ENCODE measurements at regions not wholly inside any gene's neighbourhood (a gene's known extent, or its start where the extent isn't known, plus 50 kb on each side); places are given as distances from the start of the nearest gene placed in this dataset.
A peak's percentile ranks its signal among the peaks of the same experiment; 100 is the strongest.

DNA sequence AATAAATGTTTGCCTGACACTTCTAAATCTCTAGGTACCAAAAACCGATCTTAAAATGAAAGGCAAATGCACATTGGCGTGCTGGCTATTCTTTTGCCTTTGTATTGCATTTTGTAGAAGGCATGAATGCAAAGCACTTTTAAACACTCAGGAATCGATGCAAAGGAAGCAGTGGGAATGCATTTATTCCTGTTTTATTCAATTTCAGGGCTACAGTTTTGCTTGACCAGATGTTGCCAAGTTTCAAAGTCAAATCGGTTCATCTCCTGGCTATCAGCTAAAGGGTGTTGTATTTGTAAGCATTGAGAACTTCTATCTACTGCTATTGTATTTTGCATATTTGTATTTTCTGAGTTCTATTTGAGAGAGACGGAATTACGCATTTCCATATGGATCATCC is 659.8 kb upstream of the SLC35B3 start:
- CTCF ChIA-PET = interaction anchor here (0.6 kb wide), 1 partner anchor 37 kb away, joined by 3 read pairs; no protein-coding TSS in a partner anchor
- intact Hi-C loops (cut with DNase I, micrococcal nuclease) = no loop called here
- POLR2A ChIA-PET = no interaction called here
- ATAC-seq (no peak), DNase-seq (no peak)
- H3K9me3 Mint-ChIP-seq (ENCODE audit: low read depth) = no peaks in the 10 kb centered on the region
- H3K4me3 Mint-ChIP-seq = no peak overlapping the region
- no peaks in the 10 kb centered on the region for H3K36me3 Mint-ChIP-seq (ENCODE audit: low read depth)
- H3K27me3 Mint-ChIP-seq = no peaks in the 10 kb centered on the region
- H3K4me1 Mint-ChIP-seq = peaks cover 4% of the 10 kb centered on the region
- no peak overlapping the region for H3K27ac Mint-ChIP-seq

DNA sequence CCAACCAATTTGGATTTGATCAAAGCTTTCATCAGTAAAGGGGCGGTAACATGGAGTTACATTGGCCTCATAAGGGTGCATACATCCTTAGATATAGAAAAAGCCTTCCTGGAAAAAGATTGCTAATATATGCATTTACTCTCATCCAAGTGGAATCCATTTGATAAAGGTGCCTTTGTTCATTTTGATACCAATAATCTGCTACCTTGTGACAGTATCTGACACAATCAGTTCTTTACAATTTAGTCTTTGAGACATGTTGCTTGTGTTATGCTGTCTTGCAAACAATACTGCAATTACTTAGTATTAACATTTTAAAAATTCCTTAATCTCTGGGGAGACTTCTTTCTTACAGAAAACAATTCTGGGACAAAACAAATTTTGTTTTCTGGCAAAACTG is 654.4 kb upstream of the SLC35B3 start:
- Mint-ChIP-seq H3K4me3 (no peak overlapping the region), H3K27me3 (no peaks in the 10 kb centered on the region), H3K27ac (no peak overlapping the region), H3K36me3 (ENCODE audit: low read depth) (no peaks in the 10 kb centered on the region), H3K9me3 (ENCODE audit: low read depth) (no peaks in the 10 kb centered on the region), H3K4me1 (peaks cover 22% of the 10 kb centered on the region)
- ATAC-seq (no peak), DNase-seq (no peak)
- intact Hi-C loops (cut with DNase I, micrococcal nuclease) = no loop called here
- ChIA-PET POLR2A (no interaction called here), CTCF (no interaction called here)

DNA sequence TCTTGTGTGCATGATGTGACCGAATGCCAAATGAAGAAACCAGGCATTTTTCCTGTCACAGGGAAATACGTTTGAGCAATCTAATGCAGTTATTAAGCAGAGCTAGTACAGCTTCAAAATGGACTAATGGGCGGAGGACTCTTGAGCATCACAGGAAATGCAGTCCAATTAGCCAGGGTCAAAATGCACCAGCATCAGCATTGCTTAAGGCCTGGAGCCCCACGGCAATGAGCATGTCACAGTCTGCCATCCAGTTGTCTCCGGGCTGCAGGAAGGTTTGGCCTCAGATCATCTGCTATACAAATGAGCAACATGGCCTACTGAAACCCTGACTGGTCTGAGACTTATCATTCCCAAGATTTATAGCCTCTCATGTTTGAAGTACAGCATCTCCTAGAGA is 652.1 kb upstream of the SLC35B3 start:
- CTCF ChIA-PET = no interaction called here
- intact Hi-C loops (cut with DNase I, micrococcal nuclease) = no loop called here
- POLR2A ChIA-PET = no interaction called here

DNA sequence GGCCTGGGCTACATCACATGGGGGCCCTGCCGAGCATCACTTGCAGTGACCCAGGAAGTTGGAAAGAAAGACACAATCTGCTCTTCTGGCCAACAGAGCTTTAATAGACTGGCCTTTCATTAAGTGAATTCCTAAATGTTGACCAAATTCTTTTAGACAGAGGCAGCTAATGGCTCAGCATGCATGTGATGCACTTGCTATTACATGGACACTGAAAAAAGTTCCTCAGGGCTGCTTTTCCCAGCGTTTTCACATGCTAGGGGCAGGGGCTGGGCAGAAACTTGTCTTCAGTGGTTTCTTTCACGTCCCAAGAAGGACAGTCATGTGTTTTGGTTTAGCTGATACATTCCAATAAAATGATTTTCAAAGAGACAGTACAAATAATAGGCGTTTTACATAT is 651.0 kb upstream of the SLC35B3 start:
- CTCF ChIA-PET = interaction anchor here (0.5 to 0.6 kb wide), 2 partner anchors 448 to 1213 kb away, joined by 3 to 4 read pairs; no protein-coding TSS in a partner anchor

More for the DNA sequence above, 652.1 kb upstream of the SLC35B3 start:
- H3K9me3 Mint-ChIP-seq (ENCODE audit: low read depth) = no peaks in the 10 kb centered on the region
- no peak overlapping the region for H3K4me3 Mint-ChIP-seq
- peaks cover 28% of the 10 kb centered on the region for H3K4me1 Mint-ChIP-seq
- no peak overlapping the region for H3K27ac Mint-ChIP-seq
- ATAC-seq = no peak
- DNase-seq = no peak
- H3K36me3 Mint-ChIP-seq (ENCODE audit: low read depth) = no peaks in the 10 kb centered on the region
- no peaks in the 10 kb centered on the region for H3K27me3 Mint-ChIP-seq

DNA sequence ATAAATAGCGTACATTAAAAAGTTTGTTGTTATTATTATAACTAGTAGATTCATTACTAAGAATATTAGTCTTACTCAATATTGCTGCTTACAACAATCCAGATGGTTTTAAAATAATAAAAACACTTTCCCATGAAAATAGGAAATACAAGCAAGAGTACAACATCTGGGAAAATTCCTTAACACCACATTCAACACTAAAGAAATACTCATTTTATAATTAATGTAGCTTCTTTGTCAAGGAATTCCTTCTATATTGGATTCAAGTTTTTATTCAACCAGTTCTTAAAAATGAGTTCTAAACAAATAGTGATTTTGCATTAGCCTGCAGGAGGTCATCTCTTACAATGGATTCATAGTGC is 650.3 kb upstream of the SLC35B3 start:
- ChIA-PET CTCF (no interaction called here), POLR2A (no interaction called here)
- no peaks in the 10 kb centered on the region for H3K36me3 Mint-ChIP-seq (ENCODE audit: low read depth)
- intact Hi-C loops (cut with DNase I, micrococcal nuclease) = no loop called here
- no peaks in the 10 kb centered on the region for H3K9me3 Mint-ChIP-seq (ENCODE audit: low read depth)
- no peaks in the 10 kb centered on the region for H3K27me3 Mint-ChIP-seq
- H3K4me1 Mint-ChIP-seq = peaks cover 27% of the 10 kb centered on the region
- DNase-seq (no peak), ATAC-seq (no peak)
- H3K27ac Mint-ChIP-seq = no peak overlapping the region
- H3K4me3 Mint-ChIP-seq = no peak overlapping the region

More for the DNA sequence above, 651.0 kb upstream of the SLC35B3 start:
- DNase-seq (no peak), ATAC-seq (no peak)
- Mint-ChIP-seq H3K9me3 (ENCODE audit: low read depth) (no peaks in the 10 kb centered on the region), H3K36me3 (ENCODE audit: low read depth) (no peaks in the 10 kb centered on the region), H3K4me3 (no peak overlapping the region), H3K27me3 (no peaks in the 10 kb centered on the region), H3K4me1 (peaks cover 28% of the 10 kb centered on the region), H3K27ac (no peak overlapping the region)
- POLR2A ChIA-PET = no interaction called here
- intact Hi-C loops (cut with DNase I, micrococcal nuclease) = no loop called here

DNA sequence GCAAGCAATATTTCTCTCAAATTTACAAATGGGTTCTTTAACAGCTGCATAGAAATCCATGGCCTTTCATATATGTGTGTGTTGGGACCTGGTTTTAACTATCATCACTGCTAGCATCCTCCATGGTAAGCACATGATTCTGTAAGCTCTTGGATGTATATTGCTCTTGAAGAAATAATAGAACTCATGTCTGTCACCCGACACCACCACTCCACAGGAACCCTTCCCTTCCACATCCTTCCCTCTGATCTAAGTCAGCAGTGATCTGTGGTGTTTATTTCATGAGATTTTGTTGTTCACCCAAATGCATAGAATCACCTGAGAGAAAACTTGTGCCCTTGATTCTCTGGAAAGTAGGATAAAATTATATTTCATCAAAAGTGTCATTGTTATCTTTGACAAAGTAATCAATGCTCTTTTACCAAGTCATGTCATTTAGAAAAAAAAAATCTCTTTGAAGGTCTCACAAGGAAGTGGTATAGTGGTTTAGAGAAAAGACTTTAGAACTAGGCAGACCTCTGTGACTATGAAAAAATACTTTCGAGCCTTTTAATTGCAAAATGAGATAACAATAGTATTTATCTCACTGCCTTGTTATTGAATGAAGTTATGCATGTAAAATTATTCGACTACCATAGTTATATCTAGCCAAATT is 649.8 kb upstream of the SLC35B3 start:
- ATAC-seq (peak; percentile 44), DNase-seq (no peak)
- Mint-ChIP-seq H3K27ac (no peak overlapping the region), H3K4me3 (no peak overlapping the region), H3K4me1 (peaks cover 24% of the 10 kb centered on the region), H3K36me3 (ENCODE audit: low read depth) (no peaks in the 10 kb centered on the region), H3K9me3 (ENCODE audit: low read depth) (no peaks in the 10 kb centered on the region), H3K27me3 (no peaks in the 10 kb centered on the region)
- CTCF ChIA-PET = no interaction called here
- intact Hi-C loops (cut with DNase I, micrococcal nuclease) = no loop called here
- POLR2A ChIA-PET = no interaction called here

DNA sequence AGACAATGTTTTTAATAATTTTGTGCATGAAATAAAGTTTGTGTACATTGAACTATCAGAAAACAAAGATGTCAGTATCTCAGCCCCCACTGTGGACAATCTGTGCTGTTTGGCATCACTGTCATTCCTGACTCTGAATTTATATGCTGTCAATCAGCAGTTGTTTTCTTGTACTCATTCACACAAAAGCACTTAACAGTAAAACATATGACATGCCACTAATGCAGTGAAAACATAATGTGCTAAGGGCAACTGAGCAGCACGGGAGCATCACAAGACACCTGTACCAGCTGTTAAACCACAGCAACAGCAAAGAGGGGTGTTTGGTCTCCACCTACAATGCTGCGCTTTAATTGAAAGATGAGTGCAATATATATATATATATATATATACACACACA is 647.8 kb upstream of the SLC35B3 start:
- no peaks in the 10 kb centered on the region for H3K36me3 Mint-ChIP-seq (ENCODE audit: low read depth)
- H3K27me3 Mint-ChIP-seq = no peaks in the 10 kb centered on the region
- ATAC-seq = no peak
- H3K4me3 Mint-ChIP-seq = no peak overlapping the region
- ChIA-PET CTCF (no interaction called here), POLR2A (no interaction called here)
- no peak for DNase-seq
- H3K4me1 Mint-ChIP-seq = peaks cover 19% of the 10 kb centered on the region
- H3K9me3 Mint-ChIP-seq (ENCODE audit: low read depth) = no peaks in the 10 kb centered on the region
- intact Hi-C loops (cut with DNase I, micrococcal nuclease) = no loop called here
- H3K27ac Mint-ChIP-seq = no peak overlapping the region

DNA sequence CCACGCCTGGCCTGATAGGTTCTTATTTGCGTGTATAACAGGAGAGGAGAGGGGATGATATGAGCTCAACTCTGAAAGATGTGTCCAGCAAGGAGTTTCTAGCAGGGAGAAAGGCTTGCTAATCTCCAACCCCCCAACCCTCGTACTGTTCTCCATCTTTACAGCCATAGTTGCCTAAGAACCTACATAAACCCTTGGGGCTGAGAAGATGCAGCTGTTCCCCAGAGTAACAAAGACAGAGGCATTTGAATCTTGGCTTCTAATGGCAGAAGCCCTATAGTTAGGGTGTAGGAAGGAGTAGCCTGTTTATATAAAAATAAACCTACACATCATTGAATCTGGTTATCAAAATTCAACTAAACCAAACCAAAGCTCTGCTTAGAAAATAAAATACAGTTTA is 631.4 kb upstream of the SLC35B3 start:
- H3K27ac Mint-ChIP-seq = no peak overlapping the region
- intact Hi-C loops (cut with DNase I, micrococcal nuclease) = no loop called here
- CTCF ChIA-PET = no interaction called here
- no peaks in the 10 kb centered on the region for H3K4me1 Mint-ChIP-seq
- ATAC-seq (no peak), DNase-seq (no peak)
- POLR2A ChIA-PET = interaction anchor here (0.6 kb wide), 1 partner anchor 337 kb away, joined by 11 read pairs; no protein-coding TSS in a partner anchor
- H3K36me3 Mint-ChIP-seq (ENCODE audit: low read depth) = no peaks in the 10 kb centered on the region
- H3K27me3 Mint-ChIP-seq = no peaks in the 10 kb centered on the region
- H3K4me3 Mint-ChIP-seq = no peak overlapping the region
- no peaks in the 10 kb centered on the region for H3K9me3 Mint-ChIP-seq (ENCODE audit: low read depth)

DNA sequence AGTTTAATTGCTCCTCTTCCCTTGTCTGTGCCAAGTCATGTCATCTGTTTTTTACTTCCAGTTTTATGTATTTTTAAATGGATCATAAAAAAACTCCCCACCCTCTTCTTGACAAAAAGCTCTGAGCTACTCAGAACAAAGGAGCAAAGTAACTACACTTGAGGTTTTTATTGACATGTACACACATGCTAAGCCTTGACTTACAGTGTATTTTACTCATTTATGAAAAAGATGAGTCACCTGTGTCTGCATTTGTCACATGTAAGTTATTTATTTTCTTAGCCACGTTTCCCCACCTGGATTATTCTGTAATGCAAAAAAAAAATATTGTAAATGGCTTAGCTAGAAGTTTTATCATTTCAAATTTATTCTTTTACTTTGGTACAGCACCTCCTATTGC is 628.8 kb upstream of the SLC35B3 start:
- Mint-ChIP-seq H3K36me3 (ENCODE audit: low read depth) (no peaks in the 10 kb centered on the region), H3K4me1 (no peaks in the 10 kb centered on the region), H3K27ac (no peak overlapping the region), H3K4me3 (no peak overlapping the region), H3K9me3 (ENCODE audit: low read depth) (no peaks in the 10 kb centered on the region), H3K27me3 (no peaks in the 10 kb centered on the region)
- DNase-seq (no peak), ATAC-seq (peak; percentile 36)
- CTCF ChIA-PET = no interaction called here
- POLR2A ChIA-PET = no interaction called here
- intact Hi-C loops (cut with DNase I, micrococcal nuclease) = no loop called here

DNA sequence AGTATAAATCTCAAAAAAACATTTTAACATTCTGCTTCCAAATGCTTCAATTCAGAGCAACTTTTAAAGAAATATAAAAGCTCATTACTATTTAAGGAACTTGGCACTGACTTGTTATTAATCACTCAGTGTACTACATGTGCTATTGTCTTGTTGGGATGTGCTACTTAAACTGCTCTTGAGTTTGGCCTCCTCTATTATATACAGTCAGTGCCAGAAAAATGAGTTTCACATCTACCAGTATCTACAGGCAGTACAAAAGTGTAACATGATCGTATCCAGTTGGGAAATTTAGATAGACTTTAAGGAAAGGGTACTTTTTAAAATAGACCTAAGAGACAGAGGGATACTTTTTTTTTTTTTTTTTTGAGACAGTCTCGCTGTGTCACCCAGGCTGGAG is 627.3 kb upstream of the SLC35B3 start:
- H3K27me3 Mint-ChIP-seq = no peaks in the 10 kb centered on the region
- intact Hi-C loops (cut with DNase I, micrococcal nuclease) = no loop called here
- H3K27ac Mint-ChIP-seq = no peak overlapping the region
- H3K36me3 Mint-ChIP-seq (ENCODE audit: low read depth) = no peaks in the 10 kb centered on the region
- ChIA-PET CTCF (no interaction called here), POLR2A (no interaction called here)
- H3K9me3 Mint-ChIP-seq (ENCODE audit: low read depth) = no peaks in the 10 kb centered on the region
- H3K4me3 Mint-ChIP-seq = no peak overlapping the region
- no peaks in the 10 kb centered on the region for H3K4me1 Mint-ChIP-seq
- DNase-seq (no peak), ATAC-seq (no peak)

DNA sequence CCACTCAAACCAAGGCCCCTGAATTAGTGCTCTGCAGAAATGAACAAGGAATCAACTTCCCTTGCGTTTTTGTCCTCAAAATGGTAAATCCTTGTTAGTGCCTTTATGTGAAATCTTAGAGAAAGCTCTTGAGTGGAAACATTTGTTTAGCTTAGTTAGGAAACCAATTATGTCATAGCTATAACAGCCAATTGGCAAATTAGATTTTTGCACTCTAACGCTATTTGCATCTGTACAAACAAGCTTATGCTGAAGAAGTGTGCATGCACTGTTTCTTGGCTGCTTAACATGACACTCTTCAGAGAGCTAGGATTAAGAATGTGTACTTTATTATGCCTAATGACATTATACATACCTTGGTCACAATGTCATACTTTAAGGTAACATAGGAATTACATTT is 622.6 kb upstream of the SLC35B3 start:
- Mint-ChIP-seq H3K9me3 (ENCODE audit: low read depth) (no peaks in the 10 kb centered on the region), H3K36me3 (ENCODE audit: low read depth) (no peaks in the 10 kb centered on the region), H3K27me3 (no peaks in the 10 kb centered on the region), H3K27ac (no peak overlapping the region), H3K4me3 (no peak overlapping the region), H3K4me1 (no peaks in the 10 kb centered on the region)
- ATAC-seq = no peak
- DNase-seq = no peak
- ChIA-PET CTCF (interaction anchor here (0.6 to 0.7 kb wide), 2 partner anchors 37 to 51 kb away, joined by 3 read pairs; no protein-coding TSS in a partner anchor), POLR2A (no interaction called here)
- intact Hi-C loops (cut with DNase I, micrococcal nuclease) = no loop called here

DNA sequence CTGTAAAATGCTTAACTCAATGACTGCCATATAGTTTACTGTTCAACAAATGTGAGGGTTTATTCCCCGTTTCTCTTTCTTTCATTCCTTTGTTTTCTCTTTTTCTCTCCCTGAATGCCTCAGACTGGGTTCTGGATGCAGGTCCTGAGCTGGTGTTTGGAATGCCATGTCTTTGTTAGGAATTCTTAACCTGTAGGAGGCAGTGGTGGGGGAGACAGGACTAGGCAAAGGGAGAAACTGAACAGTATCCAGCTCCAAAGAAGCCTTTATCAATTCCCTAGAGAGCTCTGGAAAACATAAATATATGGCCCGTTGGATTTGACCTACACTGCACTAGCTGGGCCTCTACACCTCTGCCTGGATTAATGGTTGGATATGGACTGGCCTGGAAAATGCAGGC is 621.2 kb upstream of the SLC35B3 start:
- intact Hi-C loops (cut with DNase I, micrococcal nuclease) = no loop called here
- Mint-ChIP-seq H3K27ac (no peak overlapping the region), H3K4me3 (no peak overlapping the region), H3K9me3 (ENCODE audit: low read depth) (no peaks in the 10 kb centered on the region), H3K27me3 (no peaks in the 10 kb centered on the region), H3K36me3 (ENCODE audit: low read depth) (no peaks in the 10 kb centered on the region), H3K4me1 (no peaks in the 10 kb centered on the region)
- ChIA-PET CTCF (no interaction called here), POLR2A (no interaction called here)
- no peak for ATAC-seq
- DNase-seq = no peak

DNA sequence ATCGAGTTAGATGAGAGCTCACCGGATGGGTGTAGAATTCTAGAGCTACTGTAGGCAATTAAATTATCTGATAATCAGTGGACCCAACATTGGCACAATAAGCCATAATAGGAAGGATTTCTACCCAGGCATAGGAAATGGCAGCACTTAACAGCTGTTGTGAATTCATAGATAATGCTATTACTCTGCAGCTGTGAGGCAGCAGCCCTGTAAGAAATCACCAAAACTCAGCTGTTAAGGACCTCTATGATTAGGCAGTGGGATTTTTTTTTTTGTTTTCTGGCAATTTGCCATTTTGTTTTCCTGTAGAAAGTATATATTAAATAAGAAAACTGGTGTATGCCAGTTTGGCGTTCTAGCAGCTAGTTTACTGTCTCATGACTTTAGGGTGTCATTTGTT is 609.1 kb upstream of the SLC35B3 start:
- intact Hi-C loops (cut with DNase I, micrococcal nuclease) = no loop called here
- CTCF ChIA-PET = interaction anchor here (0.7 to 1.0 kb wide), 2 partner anchors 8 to 48 kb away, joined by 3 read pairs; no protein-coding TSS in a partner anchor
- ATAC-seq = no peak

More for the DNA sequence above, 609.1 kb upstream of the SLC35B3 start:
- Mint-ChIP-seq H3K27ac (no peak overlapping the region), H3K36me3 (ENCODE audit: low read depth) (no peaks in the 10 kb centered on the region), H3K27me3 (no peaks in the 10 kb centered on the region), H3K4me3 (no peak overlapping the region), H3K4me1 (no peaks in the 10 kb centered on the region), H3K9me3 (ENCODE audit: low read depth) (no peaks in the 10 kb centered on the region)
- no peak for DNase-seq
- POLR2A ChIA-PET = no interaction called here
